ENCODE measurements at regions not wholly inside any gene's neighbourhood (a gene's known extent, or its start where the extent isn't known, plus 50 kb on each side); places are given as distances from the start of the nearest gene placed in this dataset.

GRCh38 chr14:32009976-32010581 is 67.0 kb upstream of the ARHGAP5 start:
- no peak overlapping the region for H3K4me3 ChIP-seq (ENCODE audit: insufficient read depth, low read depth, low read length)
- H4K20me1 ChIP-seq (ENCODE audit: insufficient read depth, low read length) = no peaks in the 10 kb centered on the region
- H3K9me3 ChIP-seq (ENCODE audit: control insufficient read depth, insufficient read depth, low read length) = no peaks in the 10 kb centered on the region
- H2BK120ac ChIP-seq (ENCODE audit: low read depth, low read length) = no peak overlapping the region
- no peak overlapping the region for H3K4me2 ChIP-seq (ENCODE audit: low read depth, low read length)
- no peak overlapping the region; the same call in 1 of the 2 replicates for H2AK5ac ChIP-seq (ENCODE audit: low read depth, low read length)
- ATAC-seq (ENCODE audit: low read depth) (no peak), DNase-seq (no peak)
- no peak overlapping the region for H3K23ac ChIP-seq (ENCODE audit: low read depth, low read length)
- H3K4ac ChIP-seq (ENCODE audit: low read depth, low read length) = no peak overlapping the region
- intact Hi-C loops (cut with micrococcal nuclease) (no loop called here), in situ Hi-C loops (cut with MboI; ENCODE audit: low sequenced_read_pairs) (no loop called here), dilution Hi-C loops (cut with HindIII; ENCODE audit: low sequenced_read_pairs, unreplicated experiment) (no loop called here)
- no peaks in the 10 kb centered on the region for H3K27me3 ChIP-seq (ENCODE audit: control insufficient read depth, insufficient read depth, low read length)
- H2BK15ac ChIP-seq (ENCODE audit: low read depth, low read length) = no peak overlapping the region
- H4K91ac ChIP-seq (ENCODE audit: insufficient read depth, low read depth, low read length) = no peak overlapping the region
- H3K56ac ChIP-seq (ENCODE audit: extremely low read depth, insufficient read depth, low read length) = no peak overlapping the region
- H3K18ac ChIP-seq (ENCODE audit: low read depth, low read length) = no peak overlapping the region
- no peak overlapping the region for H4K5ac ChIP-seq (ENCODE audit: low read depth, low read length)
- no peaks in the 10 kb centered on the region for H3K79me1 ChIP-seq (ENCODE audit: low read depth in 1 of 2, low read length in 2 of 2)
- ChIA-PET POLR2A (ENCODE audit: unreplicated experiment) (no interaction called here), CTCF (no interaction called here)
- H3K27ac ChIP-seq (ENCODE audit: insufficient read depth, low read length) = no peak overlapping the region
- no TSS peak for BruUV-seq (replicated peaks)
- no peaks in the 10 kb centered on the region for H3K9me1 ChIP-seq (ENCODE audit: insufficient read depth, low read length)
- no peak overlapping the region for H2AFZ ChIP-seq (replicated peaks; ENCODE audit: low read length, poor library complexity)
- no peak overlapping the region for H4K8ac ChIP-seq (ENCODE audit: low read depth in 2 of 2, low read length in 2 of 2)
- no peak for TF ChIP-seq POLR2A (IDR thresholded peaks at IDR 0.05; ENCODE audit: low read depth, low read length)
- no peak for TF ChIP-seq SMC3 (IDR thresholded peaks at IDR 0.05; ENCODE audit: low read depth, low read length)
- TF ChIP-seq, protein P1, sequence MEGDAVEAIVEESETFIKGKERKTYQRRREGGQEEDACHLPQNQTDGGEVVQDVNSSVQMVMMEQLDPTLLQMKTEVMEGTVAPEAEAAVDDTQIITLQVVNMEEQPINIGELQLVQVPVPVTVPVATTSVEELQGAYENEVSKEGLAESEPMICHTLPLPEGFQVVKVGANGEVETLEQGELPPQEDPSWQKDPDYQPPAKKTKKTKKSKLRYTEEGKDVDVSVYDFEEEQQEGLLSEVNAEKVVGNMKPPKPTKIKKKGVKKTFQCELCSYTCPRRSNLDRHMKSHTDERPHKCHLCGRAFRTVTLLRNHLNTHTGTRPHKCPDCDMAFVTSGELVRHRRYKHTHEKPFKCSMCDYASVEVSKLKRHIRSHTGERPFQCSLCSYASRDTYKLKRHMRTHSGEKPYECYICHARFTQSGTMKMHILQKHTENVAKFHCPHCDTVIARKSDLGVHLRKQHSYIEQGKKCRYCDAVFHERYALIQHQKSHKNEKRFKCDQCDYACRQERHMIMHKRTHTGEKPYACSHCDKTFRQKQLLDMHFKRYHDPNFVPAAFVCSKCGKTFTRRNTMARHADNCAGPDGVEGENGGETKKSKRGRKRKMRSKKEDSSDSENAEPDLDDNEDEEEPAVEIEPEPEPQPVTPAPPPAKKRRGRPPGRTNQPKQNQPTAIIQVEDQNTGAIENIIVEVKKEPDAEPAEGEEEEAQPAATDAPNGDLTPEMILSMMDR (conservative IDR thresholded peaks at IDR 0.05; ENCODE audit: low read depth, low read length) = no peak
- no peak for TF ChIP-seq FOS (IDR thresholded peaks at IDR 0.05; ENCODE audit: low read depth, low read length)
- no peak for TF ChIP-seq MAFK (IDR thresholded peaks at IDR 0.05; ENCODE audit: low read depth, low read length)
- no peak for TF ChIP-seq NFE2L2 (IDR thresholded peaks at IDR 0.05; ENCODE audit: low read depth, low read length)
- TF ChIP-seq BHLHE40 (IDR thresholded peaks at IDR 0.05; ENCODE audit: low read depth, low read length) = no peak
- TF ChIP-seq RCOR1 (IDR thresholded peaks at IDR 0.05; ENCODE audit: insufficient replicate concordance, low read length) = no peak
- TF ChIP-seq MXI1 (IDR thresholded peaks at IDR 0.05; ENCODE audit: borderline replicate concordance, low read depth, low read length) = no peak
- TF ChIP-seq ELK1 (IDR thresholded peaks at IDR 0.05; ENCODE audit: borderline replicate concordance, low read depth, low read length) = no peak
- no peak for TF ChIP-seq RAD21 (IDR thresholded peaks at IDR 0.05; ENCODE audit: low read length)
- no peak for TF ChIP-seq RFX5 (IDR thresholded peaks at IDR 0.05; ENCODE audit: low read depth, low read length)
- TF ChIP-seq CEBPB (IDR thresholded peaks at IDR 0.05; ENCODE audit: low read depth, low read length) = no peak
- no peak for TF ChIP-seq USF2 (IDR thresholded peaks at IDR 0.05; ENCODE audit: low read depth, low read length)
- TF ChIP-seq MAZ (IDR thresholded peaks at IDR 0.05; ENCODE audit: borderline replicate concordance, low read depth, low read length) = no peak
- H2BK5ac ChIP-seq (ENCODE audit: low read depth, low read length, poor library complexity, severe bottlenecking) = no peak overlapping the region
- H2BK20ac ChIP-seq (ENCODE audit: low read depth, low read length) = no peak overlapping the region
- H3K36me3 ChIP-seq (ENCODE audit: control insufficient read depth, insufficient read depth, low read length) = no peaks in the 10 kb centered on the region
- no peak overlapping the region for H3K9ac ChIP-seq (ENCODE audit: low read depth, low read length)
- H3K4me1 ChIP-seq (ENCODE audit: control insufficient read depth, insufficient read depth, low read length) = peaks cover 2% of the 10 kb centered on the region; the same call in 1 of the 2 replicates
- H2AK9ac ChIP-seq (replicated peaks; ENCODE audit: low read depth, low read length, poor library complexity) = no peak overlapping the region
- H3K14ac ChIP-seq (replicated peaks; ENCODE audit: low read depth, low read length) = no peak overlapping the region
- WGBS, 2 experiments (ENCODE audit: extremely low coverage in 2 of 2, insufficient read length in 1 of 2) = 100% methylated on average over 2 of the region's 6 CpGs; no CpG with 5 or more reads in 1 of the 2 experiments
